Islet of Langerhans (tissue), 1 donor: ENCODE measurements at regions not wholly inside any gene's neighbourhood (a gene's known extent, or its start where the extent isn't known, plus 50 kb on each side); places are given as distances from the start of the nearest gene placed in this dataset.

Source experiments
- FAIRE-seq: peaks from one replicate; lab custom pipeline; 2011; peaks lifted over from hg19 to GRCh38; lab: Jason Lieb, UNC

DNA sequence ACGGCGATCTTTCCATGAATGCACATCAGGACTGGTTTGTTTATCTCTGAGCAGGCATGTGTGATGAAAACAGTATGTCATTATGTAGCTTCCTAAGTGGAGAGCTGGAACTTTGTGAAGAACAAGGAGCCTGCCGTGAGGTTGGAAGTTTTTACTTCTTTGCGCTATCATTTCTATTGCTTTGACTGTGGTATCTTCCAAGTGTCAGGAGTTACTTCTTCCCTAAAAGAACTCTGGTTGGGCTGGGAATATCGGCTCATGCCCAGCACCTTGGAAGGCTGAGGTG lies 167.4 kb upstream of the AHR start:
- no peak for FAIRE-seq

DNA sequence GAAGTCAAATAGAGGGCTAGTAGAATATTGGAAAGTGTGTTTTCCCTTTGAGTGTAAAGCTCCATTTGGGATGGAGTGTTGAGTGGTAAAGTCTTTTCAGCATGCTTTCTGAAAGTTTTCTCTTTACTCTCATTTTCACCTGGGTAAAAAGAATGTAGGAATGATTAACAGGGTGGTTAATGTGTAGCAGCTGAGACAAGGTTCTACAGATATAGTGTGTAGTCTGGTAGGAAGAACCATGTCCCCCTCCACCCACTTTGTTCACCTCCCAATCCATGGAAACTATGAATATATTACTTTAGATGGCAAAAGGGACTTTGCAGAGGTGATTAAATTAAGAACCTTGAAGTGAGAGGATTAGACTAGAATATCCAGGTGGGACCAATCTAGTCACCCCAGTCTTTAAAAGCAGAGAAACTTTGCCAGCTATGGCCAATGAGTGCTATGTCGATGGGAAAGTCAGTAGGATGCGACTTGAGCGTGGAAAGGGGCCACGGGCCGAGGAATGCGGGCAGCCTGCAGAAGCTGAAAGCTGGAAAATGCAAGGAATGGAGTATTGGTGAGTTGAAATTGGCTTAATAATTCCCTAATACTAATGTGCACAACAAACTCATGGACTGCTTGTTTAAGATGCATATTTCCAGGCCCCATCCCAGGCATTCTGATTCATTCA lies 166.3 kb upstream of the AHR start:
- no peak for FAIRE-seq

DNA sequence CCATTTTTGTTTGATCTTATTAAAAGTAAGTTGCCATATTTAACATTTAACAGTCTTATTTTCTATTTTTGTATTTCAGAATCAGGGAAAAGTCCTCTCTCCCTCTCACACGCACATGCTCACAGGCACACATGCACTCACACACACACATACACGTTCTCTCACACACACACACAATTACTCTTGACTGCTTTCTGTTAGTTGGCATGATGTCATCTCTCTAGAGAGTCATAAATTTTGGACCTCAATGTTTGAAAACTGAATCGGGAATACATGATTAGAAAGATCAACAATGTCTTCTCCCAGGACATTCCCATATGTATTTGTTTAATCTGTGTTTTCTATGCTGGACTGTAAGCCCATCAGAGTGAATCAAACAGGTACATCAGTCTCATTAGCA lies 165.7 kb upstream of the AHR start:
- no peak for FAIRE-seq

DNA sequence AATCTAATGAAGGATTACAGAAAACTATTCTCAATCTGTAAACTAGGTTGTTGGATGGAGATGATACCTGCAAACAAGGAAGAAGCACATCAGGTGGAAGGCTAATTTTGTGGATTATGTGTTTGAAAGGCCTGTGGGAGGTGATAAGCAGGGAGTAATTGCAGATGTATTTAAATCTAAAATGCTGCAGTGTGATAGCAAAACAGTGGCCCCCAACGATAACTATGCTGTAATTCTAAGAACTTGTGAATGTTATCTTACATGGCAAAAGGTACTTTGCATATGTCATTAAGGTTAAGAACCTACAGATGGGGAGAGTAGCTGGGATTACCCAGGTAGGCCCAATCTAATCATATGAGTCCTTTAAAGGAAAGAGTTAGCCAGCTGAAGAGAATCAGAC lies 164.5 kb upstream of the AHR start:
- FAIRE-seq, result no peak

DNA sequence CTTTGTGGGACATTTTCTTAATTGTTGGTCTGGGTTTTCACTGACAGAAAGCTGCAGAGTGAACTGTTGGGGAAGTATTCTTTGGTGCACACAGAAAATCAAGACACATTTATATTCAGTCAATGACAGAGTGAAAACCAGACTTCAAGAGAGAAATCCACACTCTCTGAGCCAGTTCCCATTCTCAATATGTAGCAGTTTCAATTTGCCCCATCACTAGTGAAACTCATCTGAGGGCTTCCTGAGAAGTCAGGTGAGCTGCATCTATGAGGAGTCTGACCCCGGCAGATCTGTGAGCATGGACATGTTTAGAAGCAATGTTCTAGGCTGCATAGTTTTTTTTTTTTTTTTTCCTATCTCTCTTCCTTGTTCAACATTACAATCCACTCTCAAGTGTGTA lies 163.7 kb upstream of the AHR start:
- FAIRE-seq, result no peak

DNA sequence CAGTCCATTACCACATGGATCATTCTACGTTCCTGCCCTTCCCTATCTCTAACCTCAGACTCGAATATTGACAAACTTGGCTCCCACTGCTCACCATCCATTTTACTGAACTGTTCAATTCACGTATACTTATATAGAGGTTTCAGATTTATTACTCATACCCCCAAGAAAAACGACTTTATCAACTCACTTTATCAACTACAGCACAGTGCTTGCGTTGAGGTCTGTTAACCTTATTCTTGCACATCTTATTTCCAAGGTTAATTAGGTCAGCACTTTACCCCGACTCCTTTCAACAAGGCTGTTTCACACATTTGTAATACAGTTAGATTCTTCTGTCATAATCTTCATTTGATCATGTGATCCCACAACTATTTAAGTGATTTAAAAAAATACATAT lies 162.3 kb upstream of the AHR start:
- no peak for FAIRE-seq

DNA sequence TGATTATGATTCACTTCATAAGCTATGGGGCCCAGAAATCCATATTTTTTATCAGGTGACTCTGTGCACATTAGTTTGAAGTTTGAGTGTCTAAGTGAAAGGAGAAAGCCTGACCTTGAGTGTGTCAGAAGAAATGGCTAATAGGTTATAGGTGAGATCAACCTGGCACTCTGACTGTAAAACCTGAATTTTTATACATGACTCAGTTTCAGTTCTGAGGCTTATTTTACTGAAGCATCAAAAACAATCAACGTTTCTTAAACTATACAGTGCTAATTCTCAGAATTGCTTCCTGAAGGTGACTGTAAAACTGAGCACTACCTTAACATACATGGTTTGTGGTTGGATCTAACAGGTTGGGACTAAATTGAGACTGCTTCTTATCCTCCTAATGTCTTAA lies 159.4 kb upstream of the AHR start:
- FAIRE-seq, result no peak

DNA sequence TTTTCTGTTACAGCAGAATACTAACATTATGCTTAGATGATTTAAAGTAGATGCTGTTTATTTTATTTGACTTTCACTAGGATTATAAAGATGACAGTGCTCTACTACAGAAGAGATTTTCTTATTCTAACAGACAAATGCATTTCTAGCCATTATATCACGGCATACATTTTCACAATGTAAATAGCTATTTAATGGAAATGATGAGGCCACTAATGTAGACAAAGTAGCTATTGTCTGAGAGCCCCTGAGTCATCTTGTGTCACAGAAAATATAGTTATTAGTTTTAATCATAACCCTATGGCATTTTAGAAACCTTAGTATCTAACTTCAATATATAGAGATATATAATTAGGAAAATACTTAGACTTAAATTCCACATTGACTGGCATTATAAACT lies 158.0 kb upstream of the AHR start:
- FAIRE-seq, result no peak

DNA sequence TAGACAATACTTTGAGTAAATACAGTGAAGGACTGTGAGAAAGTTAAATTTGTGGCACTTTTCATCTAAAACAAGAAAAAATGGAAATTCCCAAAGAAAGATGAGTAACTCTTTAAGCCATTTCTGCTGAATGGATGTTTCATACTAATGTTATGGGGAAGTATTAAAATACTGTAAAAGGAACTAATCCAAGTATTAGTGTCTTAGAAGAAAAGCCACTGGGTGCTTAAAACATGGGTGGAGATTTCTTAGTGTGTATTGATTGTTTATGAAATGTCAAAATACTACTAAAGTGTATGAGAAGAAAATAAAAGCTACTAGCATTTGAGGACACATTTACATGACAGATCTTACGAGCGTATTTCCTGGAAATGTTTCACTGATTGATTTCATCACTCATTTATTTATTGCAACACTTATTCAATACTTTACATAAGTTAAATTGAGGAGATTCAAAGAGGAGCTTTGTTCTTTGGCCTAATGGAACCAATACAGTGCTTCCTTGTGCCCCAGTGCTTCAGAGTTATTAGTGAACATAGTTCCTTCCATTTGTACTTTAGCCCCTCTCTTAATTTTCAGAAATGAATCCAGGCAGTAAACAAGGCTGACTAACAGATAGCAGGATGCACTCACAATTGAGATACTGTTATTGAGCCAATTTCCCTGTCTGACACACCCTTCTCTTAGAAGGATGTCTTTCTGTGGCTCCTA lies 155.5 kb upstream of the AHR start:
- no peak for FAIRE-seq

DNA sequence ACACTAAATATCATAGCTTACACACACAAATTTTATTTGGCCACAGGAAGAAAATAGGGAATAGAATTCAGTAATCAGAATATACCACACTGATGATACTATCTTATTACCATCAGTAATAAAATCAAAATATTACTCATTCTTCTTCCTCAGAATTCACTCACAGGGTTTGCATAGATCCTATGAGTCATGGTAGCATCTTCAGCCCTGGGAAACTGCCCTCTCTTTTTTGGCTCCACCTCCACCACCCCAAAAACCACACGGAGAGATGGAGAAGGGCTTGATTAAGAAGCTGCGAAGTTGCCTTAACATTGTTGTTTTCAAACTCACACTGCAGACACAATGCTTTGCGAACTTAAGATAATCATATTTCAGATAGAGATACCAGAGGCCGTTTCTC lies 154.1 kb upstream of the AHR start:
- FAIRE-seq, result no peak

DNA sequence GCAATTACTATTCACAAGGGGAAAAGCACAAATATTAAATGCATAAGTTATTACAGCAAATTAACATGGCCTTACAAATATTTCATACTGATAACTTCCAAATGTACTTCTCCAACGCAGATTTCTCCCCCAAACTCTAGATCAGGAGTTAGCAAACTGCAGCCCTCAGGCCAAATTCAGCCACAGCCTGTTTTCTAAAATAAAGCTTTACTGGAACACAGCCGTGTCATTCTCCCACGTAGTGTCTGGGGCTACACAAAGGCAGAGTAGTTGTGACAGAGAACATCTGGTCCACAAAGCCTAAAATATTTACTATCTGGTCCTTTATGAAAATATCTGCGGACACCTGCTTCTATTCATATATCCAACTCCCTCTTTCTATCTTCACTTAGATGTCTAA lies 151.8 kb upstream of the AHR start:
- FAIRE-seq, result no peak

DNA sequence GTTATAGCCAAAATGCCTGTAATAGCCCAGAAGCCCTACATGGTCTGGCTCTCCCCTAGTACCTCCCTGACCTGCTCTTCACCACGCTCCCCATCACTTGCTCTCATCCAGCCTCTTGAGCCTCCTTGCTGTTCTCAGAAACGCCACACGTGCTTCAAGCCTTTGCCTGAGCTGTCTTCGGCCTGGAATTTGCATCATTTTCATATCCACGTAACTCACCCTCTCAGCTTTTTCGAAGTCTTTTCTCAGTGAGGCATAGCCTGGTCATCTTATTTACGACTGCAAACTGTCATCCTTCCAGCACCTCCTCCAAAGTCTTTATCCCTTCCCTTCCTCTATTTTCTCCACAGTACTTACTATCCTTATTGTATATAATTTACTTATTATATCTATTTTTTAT lies 151.0 kb upstream of the AHR start:
- no peak for FAIRE-seq

DNA sequence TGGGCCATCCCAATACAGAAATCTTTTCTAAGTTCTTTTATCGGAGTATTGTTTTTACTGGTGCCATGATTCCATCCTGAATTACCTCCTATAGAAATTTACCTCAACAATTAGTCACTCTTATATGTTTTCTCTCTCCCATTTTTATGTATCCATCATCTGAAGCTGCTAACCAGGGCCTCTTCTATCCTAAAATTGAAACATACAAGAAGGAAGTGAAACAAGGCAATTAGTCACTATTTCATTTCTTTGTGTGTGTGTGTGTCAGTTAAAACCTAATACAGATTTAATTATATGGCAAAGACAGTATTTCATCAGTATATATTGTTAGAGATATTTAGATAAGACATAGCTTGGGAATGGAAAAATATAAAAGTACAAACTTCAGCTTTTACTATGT lies 148.4 kb upstream of the AHR start:
- FAIRE-seq, result no peak

DNA sequence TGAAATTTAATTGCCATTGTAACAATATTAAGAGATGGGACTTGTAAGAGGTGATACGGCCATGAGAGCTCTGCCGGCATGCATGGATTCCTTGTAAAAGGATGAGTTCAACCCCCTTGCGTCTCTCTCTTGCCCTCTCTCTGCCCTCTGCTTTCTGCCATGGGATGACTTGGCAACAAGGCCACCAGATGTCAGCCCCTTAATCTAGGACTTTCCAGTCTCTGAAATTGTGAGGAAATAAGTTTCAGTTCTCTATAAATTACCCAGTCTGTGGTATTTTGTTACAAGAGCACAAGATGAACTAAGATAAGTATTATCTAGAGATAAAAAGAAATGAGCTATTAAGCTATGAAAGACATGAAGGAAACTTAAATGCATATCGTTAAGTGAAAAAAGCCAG lies 145.7 kb upstream of the AHR start:
- FAIRE-seq, result no peak

DNA sequence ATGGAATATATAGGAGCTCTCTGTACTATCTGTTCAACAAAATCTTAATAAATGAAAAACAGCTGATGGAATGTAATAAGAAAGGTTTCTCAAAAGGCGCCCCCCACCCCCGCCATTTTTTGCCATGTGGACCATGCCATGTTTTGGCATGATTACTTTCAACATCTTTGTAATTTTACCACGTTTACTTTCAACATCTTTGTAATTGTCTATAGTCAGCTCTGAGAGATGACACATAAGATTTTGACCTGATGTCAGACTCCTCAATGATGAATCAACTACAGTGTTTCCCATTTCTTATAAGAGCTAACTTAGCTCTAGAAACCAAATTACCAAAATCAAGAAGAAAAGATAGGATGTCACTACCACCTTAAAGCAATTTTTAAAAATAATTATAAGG lies 144.9 kb upstream of the AHR start:
- no peak for FAIRE-seq

DNA sequence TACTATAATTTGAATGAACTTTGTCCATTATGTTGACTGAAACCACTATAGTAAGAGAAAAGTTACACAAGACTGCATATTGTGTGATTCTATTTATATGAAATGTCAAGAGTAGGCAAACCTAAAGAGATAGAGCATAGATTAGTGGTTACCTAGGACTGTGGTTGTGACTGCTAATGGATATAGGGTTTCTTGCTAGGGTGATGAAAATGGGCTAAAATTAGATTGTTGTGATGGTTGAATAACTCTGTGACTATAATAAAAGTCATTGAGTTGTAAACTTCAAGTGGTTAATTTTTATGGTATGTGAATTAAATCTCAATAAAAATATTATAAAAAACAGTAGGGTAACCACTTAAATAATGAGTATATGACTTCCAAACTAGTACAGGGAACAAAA lies 142.9 kb upstream of the AHR start:
- FAIRE-seq, result peak; percentile 55

DNA sequence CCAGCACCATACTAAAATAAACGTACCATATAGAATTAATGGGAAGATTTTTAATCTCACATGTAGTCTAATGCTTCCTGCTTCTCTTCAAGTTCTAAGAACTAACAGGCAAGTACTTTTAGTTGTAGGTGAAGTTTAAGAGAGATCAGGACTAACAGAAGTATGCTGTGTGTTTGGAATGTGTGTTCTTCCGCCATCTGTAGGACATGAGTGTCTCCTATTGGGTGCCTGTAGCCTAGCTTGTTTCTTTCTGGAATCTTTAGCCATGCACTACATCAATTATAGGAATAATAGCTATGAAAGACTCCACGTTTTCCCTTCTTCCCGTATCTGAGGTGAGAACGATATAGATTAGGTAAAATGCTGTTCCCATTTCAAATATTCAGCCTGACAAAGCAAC lies 140.2 kb upstream of the AHR start:
- FAIRE-seq, result no peak

DNA sequence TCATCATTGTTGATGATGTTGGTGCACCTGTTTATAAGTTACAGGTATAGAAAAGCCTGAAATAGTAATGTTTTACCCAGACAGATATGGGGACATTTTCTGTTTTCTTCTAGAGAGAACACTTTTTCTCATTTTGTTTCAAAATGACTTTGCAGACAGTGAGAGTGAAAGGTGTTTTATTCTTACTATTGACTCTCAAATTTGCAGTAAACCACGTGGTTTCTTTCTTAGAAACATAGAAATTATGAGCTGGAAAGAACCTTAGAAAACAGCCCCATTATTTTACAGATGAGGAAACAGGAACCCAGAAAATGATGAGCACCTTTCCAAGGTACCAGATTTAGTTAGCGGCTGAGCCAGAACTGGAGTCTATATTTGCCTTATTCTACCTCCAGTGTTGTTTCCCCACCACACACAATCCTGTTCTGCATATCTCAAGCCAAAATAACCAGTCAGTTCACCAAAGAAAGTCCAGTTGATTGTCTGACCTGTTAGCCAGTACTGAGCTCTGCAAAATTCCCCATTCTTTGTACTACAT lies 138.9 kb upstream of the AHR start:
- FAIRE-seq, result no peak

DNA sequence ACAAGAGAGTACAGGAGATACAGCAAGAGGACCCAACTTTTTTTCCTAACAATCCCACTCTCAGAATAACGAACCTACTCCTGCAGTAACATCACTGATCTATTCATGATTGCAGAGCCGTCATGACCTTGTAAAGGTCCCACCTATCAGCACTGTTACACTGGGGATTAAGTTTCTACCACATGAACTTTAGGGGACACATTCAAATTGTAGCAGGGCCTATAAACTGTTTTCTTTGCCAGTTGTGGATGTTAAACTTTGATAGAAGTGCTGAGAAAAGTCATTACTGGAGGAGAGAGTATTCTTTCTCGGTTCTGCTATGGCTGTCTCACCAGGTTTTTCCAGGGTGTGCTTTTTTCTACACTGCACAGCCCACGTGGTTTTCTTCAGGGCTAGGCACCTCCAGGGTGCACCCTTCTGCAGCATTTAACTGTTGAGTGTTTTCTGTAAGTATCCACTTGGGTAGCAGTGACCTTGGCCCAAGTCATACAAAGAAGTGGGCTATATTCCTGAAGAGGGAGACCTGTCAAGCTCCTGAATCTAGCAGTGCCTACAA lies 131.6 kb upstream of the AHR start:
- FAIRE-seq, result no peak

DNA sequence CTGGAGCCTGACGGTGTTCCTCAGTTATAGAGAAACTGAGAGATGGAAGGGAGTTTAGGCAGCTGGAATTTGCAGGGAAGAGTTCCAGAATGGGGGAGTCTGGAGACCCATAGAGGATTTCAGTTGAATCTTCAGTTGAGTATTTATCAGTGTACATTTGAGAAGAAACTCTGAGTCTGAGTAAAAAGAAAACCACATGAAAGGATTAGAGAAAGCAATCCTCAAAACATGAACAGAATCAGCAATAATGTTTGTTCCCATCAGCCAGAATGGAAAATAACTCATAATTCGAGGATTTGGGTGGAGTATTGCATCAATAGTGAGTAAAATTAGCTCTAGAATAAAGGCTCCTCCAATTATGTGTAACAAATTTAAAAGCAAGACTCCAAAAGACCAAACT lies 130.0 kb upstream of the AHR start:
- no peak for FAIRE-seq

DNA sequence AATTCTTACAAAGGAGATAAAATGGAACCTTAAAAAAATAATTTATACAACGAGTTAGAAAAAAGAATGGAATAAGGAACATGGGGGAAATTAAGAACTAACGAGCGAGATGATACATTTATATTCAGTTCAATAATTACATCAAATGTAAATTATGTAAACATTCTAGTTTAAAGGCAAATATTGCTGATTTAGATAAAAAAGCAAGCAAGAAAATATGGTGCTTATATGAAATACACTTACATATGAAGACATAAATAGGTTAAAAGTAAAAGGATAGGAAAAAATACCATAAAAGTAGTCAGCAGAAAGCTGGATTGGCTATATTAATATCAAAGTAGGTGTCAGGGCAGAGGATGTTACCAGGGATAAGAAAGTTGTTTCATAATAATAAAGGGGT lies 127.0 kb upstream of the AHR start:
- FAIRE-seq, result no peak

DNA sequence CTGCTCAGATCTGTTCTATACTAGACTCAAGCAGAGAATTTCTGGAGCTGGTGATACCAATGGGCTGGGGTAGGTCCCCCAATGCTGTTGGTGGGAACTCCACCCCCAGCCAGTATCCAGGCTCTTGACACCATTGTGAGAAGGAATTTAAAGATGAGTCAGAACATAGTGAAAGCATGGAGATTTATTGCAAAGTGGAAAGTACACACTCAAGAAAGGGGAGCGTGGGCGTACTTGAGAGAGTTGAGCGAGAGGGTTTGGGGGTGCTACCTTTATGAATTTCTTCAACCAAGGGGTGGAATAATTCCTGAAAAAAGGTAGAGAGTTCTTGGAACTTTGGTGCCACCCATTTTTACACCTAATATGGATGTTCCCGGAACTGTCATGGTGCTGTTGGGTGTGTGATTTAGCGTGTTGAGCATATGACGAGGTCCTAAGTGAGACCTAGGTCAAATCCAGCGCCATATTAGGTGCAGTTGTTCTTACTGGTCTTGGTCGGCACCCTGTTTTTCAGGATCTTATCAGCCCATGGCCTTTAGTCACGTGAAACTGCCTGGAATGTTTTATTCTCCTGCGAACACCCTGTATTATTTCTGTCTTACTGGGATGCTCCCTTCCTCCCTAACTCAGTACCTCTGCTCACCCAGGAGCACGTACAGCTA lies 122.0 kb upstream of the AHR start:
- no peak for FAIRE-seq

DNA sequence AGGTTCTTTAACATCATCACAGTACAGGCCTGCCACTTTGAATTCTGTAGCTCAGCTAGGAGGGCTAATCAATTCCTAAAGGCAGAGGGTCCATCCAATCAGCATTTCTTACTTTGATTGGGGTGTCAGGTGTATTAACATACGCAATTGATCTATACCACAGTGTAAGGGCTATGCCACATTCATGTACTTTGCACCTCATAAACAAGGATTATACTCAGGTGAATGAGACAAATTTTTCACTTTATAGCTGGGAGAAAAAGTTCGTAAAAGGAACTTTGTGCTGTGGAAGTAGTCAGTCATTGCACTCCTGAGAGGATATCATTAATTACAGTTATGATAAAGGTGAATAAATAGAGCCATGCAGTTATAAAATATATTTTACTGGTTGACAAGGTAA lies 119.9 kb upstream of the AHR start:
- FAIRE-seq, result no peak

DNA sequence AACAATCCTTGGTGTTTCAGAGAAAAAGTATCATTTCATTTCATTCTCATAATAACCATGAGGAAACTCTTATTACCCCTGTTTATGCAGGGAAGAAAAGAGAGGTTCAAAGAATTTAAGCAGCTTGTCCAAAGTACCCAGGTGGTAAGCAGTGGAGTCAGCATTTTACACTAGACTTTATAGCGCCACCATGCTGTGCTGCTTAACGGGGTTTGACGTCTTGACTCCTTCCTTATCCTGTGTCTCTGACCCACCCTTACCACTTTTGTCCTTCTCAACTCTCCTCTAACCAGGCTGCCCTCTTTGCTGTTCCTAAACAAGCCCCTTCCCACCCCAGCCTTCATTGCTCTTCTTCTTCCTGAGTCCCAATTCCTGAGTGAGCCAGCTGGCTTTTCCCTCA lies 117.0 kb upstream of the AHR start:
- no peak for FAIRE-seq
